GM12873 (cell line): ENCODE measurements at regions not wholly inside any gene's neighbourhood (a gene's known extent, or its start where the extent isn't known, plus 50 kb on each side); places are given as distances from the start of the nearest gene placed in this dataset.

Experiments
- TF ChIP-seq, protein P1 (sequence below): IDR thresholded peaks from 2 replicates; pipeline ENCODE4 v1.5.1; 2012; ENCODE audit warnings: low read depth, mild to moderate bottlenecking, moderate library complexity, low read length, control low read depth; ENCODE audit not compliant: insufficient read depth; ENCODE audit errors: missing control alignments

DNA sequence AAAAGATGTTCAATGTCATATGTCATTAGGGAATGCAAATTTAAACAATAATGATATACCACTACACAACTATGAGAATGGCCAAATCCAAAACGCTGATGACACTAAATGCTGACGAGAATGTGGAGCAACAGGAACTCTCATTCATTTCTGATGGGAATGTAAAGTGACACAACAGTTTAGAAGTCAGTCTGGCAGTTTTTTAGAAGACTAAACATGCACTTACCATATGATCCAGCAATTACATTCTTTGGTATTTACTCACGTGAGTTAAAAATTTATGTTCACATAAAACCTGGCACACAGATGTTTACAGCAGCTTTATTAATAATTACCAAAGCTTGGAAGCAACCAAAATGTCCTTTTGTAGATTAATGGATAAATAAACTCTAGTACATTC, 110.4 kb upstream of the C1orf21 start:
- TF ChIP-seq, protein P1, sequence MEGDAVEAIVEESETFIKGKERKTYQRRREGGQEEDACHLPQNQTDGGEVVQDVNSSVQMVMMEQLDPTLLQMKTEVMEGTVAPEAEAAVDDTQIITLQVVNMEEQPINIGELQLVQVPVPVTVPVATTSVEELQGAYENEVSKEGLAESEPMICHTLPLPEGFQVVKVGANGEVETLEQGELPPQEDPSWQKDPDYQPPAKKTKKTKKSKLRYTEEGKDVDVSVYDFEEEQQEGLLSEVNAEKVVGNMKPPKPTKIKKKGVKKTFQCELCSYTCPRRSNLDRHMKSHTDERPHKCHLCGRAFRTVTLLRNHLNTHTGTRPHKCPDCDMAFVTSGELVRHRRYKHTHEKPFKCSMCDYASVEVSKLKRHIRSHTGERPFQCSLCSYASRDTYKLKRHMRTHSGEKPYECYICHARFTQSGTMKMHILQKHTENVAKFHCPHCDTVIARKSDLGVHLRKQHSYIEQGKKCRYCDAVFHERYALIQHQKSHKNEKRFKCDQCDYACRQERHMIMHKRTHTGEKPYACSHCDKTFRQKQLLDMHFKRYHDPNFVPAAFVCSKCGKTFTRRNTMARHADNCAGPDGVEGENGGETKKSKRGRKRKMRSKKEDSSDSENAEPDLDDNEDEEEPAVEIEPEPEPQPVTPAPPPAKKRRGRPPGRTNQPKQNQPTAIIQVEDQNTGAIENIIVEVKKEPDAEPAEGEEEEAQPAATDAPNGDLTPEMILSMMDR, result no peak

DNA sequence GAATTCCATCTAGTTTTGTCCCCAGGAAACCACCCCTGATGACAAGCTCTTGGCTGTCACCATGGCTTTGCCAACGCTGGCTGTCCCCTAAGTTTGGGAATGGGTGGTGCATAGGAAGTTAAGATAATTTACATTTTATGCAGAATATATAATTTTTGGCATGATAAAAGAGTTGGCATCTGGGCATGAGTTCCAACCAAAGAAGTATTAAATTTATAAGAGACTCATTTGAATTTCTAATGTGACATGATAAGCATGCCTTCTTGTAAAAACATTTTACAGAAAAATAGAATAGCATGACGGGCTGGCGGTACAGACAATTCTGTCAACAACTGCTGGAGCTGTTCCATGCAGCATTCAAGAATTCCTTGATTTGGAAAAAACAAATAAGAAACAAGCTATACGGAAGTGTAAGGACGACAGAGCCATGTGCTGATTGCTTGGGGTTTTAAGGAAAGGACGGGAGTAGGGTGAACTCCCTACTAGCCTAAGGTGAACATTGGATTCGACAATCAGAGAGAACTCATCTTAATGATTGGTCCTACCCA, 106.8 kb upstream of the C1orf21 start:
- TF ChIP-seq, protein P1, result no peak

DNA sequence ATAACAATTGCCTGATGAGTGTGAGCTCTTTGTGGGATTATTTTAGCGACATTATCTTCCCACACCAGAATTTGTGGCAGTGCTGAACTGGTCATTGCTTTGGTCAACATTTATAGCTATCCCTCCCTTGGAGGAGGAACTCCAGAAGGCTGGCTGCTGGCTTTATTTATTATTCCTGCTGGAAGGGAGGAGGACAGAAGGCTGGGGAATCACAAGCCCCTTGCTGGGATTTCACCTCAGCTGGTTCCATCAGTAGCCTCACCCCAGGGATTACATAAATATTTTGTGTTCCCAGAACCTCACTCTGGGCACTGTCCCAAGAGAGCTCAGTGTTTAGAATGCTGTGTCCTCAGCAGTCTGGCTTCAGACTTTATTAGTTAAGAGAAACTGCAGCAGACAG, 102.8 kb upstream of the C1orf21 start:
- TF ChIP-seq, protein P1, result no peak

DNA sequence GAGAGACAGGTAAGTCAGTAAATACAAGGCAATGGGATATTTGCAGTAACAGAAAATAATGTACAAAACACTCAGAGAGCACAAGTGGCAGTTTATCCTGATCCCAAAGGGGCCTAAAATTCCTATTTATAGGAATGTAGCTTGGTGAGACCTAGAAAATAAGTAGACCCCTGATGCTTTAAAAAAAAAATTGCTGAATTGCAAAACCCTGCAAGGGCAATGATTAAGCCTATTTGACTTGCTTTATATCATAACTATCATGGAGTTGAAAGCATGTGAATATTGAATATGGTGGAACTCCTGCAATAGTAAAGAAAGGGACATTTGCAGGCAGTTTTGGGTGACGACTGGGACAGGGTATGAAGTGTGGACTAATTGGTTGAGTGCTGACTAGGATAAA, 101.9 kb upstream of the C1orf21 start:
- TF ChIP-seq, protein P1, result no peak

DNA sequence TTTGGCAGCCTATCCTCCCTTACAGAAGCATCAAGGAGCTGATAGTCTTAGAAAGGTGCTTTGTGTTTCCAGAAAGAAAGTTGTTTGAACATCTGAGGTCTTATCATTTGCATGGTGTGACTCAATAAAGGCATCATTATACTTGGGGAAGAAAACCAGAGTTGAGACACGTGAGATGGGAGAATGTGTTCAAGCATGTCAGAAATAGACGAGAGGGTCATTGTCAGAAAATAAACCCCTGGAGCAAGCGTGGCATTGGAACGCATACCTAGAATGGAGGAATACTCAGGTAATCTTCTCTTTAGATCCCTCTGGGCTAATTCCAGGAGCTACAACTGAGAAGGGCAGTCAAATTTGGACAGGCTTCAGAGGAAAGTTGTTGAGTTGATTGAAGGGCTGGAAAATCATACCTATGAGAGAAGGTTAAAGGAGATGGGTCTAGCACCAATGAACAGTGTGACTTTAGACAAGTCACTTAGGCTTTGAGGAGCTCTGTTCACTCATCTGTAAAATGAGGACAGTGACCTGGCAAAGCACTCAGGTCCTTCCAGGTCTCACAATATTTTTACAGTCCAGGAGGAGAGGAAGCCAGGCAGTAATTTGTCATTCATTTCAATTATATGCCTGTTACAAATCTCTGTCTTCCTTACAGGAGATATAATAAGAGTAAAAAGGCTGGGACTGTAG, 101.3 kb upstream of the C1orf21 start:
- TF ChIP-seq, protein P1, result no peak

DNA sequence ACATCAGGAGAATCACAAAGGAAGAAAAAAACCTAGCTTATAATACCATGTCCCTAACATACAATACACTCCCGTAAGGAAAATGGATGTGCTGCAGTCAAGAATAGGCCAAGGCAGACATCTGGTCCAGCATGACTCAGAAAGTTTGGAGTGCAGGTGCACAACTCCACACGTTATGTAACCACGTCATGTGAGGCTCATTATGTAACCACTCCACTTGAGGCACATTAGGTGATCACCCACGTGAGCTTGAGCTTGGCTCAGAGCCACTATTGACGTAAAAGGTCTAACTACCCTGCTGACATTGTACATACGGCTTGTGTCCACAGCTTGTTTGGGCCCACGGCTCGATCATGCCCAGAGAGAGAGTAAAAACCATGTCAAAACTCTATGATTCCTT, 99.8 kb upstream of the C1orf21 start:
- TF ChIP-seq, protein P1, result no peak

DNA sequence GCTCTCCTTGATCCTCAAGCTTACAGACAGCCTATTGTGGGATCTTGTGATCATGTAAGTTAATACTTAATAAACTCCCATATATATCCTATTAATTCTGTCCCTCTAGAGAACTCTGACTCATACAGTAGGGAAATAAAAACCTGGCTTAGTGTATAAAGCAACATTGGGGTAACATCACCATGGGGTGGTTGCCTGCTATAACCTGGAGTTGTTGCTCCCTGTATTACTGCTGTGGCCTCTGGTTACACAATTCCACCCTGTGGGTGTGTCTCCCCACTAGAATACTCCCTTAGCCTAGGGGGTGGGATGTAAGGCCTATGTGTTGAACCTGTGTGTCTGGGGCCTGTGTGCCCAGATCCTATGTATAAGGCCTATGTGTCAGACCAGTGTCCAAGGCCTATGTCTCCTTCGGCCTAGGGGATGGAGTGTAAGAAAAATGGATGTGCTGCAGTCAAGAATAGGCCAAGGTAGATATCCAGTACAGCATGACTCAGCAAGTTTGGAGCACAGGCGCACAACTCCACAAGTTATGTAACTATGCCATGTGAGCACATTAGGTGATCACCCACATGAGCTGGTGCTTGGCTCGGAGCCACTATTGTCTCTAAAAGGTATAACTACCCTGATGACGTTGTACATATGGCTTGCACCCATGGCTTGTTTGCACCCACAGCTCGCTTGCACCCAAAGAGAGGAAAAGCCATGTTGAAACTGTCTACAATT, 96.8 kb upstream of the C1orf21 start:
- TF ChIP-seq, protein P1, result no peak
